GM12872 (cell line): ENCODE measurements at regions not wholly inside any gene's neighbourhood (a gene's known extent, or its start where the extent isn't known, plus 50 kb on each side); places are given as distances from the start of the nearest gene placed in this dataset.

Source experiments
- TF ChIP-seq, protein P1 (sequence below): IDR thresholded peaks from 3 replicates; pipeline ENCODE4 v1.5.1; 2011; ENCODE audit warnings: low read depth, mild to moderate bottlenecking, low read length, moderate library complexity; ENCODE audit not compliant: insufficient read depth

DNA sequence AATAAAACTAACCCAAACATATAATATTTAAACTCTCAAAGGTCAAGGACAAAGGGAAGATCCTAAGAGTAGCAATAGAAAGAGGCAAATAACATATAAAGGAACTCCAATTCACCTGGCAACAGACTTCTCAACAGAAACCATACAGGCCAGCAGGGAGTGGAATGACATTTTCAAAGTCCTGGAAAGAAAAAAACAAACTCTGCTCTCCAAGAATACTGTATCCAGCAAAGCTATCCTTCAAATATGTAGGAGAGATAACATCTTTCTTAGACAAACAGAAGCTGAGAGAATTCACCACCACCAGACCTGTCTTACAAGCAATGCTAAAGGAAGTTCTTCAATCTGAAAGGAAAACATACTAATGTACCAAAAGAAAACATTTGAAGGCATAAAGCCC is 51.5 kb upstream of the TMEM158 start:
- TF ChIP-seq, protein P1, sequence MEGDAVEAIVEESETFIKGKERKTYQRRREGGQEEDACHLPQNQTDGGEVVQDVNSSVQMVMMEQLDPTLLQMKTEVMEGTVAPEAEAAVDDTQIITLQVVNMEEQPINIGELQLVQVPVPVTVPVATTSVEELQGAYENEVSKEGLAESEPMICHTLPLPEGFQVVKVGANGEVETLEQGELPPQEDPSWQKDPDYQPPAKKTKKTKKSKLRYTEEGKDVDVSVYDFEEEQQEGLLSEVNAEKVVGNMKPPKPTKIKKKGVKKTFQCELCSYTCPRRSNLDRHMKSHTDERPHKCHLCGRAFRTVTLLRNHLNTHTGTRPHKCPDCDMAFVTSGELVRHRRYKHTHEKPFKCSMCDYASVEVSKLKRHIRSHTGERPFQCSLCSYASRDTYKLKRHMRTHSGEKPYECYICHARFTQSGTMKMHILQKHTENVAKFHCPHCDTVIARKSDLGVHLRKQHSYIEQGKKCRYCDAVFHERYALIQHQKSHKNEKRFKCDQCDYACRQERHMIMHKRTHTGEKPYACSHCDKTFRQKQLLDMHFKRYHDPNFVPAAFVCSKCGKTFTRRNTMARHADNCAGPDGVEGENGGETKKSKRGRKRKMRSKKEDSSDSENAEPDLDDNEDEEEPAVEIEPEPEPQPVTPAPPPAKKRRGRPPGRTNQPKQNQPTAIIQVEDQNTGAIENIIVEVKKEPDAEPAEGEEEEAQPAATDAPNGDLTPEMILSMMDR, result no peak

DNA sequence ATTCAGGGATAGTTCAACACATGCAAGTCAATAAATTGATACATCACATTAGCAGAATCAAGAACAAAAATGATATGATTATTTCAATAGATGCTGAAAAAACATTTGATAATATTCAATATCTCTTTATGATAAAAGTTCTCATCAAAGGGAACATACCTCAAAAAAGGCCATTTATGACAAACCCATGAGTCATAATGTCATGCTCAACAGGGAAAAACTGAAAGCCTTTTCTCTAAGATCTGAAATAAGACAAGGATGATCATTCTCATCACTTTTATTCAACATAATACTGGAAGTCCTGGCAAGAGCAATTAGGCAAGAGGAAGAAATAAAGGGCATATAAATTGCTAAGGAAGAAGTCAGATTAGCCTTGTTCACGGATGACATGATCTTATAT is 54.1 kb upstream of the TMEM158 start:
- TF ChIP-seq, protein P1, result no peak

DNA sequence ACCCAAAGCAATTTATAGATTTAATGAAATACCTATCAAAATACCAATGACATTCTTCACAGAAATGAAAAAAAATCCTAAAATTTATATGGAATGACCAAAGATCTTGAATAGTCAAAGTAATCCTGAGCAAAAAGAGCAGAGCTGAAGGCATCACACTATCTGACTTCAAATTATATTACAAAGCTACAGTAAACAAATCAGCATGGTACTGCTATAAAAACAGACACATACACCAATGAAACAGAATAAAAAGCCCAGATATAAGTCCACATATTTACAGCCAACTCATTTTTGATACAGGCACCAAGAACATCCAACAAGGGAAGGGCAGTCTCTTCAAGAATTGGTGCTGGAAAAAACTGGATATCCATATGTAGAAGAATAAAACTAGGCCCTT is 54.9 kb upstream of the TMEM158 start:
- TF ChIP-seq, protein P1, result no peak

DNA sequence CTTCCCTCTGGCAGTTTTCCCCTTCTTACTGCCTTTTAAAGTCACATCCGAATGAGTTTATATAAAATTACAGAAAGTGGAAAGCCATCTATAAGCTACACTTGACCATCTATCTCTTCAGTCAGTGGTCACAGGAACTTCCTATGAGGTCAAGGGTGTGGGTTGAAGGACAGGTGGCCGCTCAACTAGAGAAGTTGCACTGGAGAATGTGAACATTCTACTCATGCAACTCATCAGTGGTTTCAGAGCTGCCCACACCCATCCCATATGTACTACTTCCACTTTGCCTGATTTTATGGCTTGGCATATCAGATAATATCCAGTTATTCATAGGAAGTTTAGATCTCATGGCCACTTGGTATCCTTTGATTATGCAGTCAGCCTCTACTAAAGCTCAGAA is 57.4 kb upstream of the TMEM158 start:
- TF ChIP-seq, protein P1, result no peak

DNA sequence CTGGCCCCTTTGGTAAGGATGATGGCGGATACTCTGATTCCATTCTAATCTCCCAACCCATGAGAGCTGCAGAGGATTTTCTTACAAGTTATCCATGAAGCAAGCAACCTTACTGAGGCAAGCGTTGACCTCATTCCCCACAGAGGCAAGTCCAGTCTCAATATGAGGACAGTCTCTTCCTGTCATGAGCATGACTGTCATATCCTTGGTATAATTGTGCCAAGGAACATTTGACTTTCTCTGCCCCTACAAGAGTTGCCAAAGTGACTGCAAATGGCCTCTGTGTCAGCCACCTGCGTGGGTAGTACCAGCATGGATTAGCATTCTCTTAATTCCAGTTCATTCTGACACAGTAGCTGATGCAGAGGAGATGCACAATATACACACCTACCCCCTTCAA is 71.2 kb upstream of the TMEM158 start:
- TF ChIP-seq, protein P1, result no peak

DNA sequence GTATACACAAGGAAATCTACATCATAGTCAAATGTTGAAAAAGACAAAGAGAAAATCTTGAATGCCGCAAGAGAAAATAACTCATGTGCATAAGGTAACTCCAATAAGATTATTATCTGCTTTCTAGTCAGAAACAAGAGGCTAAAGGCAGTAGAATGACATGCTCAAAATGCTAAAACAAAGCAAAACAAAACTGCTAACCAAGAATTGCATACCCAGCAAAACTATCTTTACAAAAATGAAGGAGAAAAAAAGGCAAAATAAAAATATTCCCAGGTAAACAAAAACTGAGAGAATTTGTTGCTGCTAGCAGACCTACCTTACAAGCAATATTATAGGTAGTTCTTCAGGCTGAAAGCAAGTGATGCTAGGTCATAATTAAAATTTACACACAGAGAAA is 76.4 kb upstream of the TMEM158 start:
- TF ChIP-seq, protein P1, result no peak

DNA sequence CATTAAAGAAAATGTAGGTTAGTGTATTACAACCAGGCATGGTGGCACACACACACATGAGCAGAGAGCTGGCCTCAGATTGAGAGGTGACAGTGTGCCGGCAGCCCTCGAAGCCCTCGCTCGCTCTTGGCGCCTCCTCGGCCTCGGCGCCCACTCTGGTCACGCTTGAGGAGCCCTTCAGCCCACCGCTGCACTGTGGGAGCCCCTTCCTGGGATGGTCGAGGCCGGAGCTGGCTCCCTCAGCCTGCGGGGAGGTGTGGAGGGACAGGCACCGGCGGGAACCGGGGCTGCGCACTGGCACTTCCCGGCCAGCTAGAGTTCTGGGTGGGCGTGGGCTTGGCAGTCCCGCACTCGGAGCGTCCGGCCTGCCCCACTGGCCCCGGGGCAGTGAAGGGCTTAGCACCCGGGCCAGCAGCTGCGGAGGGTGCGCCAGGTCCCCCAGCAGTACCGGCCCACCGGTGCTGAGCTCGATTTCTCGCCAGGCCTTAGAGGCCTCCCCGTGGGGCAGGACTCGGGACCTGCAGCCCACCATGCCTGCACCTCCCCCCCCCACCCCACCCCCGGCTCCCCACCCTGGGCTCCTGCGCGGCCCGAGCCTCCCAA is 80.4 kb upstream of the TMEM158 start:
- TF ChIP-seq, protein P1, result no peak
